ENCODE measurements at regions not wholly inside any gene's neighbourhood (a gene's known extent, or its start where the extent isn't known, plus 50 kb on each side); places are given as distances from the start of the nearest gene placed in this dataset.

- no peak for DNase-seq (ENCODE audit: low read depth in 4 of 4, low spot score in 3 of 4)
Observed at GRCh38 chr14:85421186-85421877, 108.6 kb upstream of the FLRT2 start.

- DNase-seq (ENCODE audit: low read depth in 4 of 4, low spot score in 3 of 4): no peak
Observed at GRCh38 chr14:85423889-85424288, 106.1 kb upstream of the FLRT2 start.

- no peak for DNase-seq (ENCODE audit: low read depth in 4 of 4, low spot score in 3 of 4)
Observed at GRCh38 chr14:85425507-85425906, 104.4 kb upstream of the FLRT2 start.

- no peak for DNase-seq (ENCODE audit: low read depth in 4 of 4, low spot score in 3 of 4)
Observed at GRCh38 chr14:85426068-85426935, 103.6 kb upstream of the FLRT2 start.

- DNase-seq (ENCODE audit: low read depth in 4 of 4, low spot score in 3 of 4): no peak
Observed at GRCh38 chr14:85428926-85429325, 101.0 kb upstream of the FLRT2 start.

GRCh38 chr14:85437148-85437547 lies 92.8 kb upstream of the FLRT2 start:
- no peak for DNase-seq (ENCODE audit: low read depth in 4 of 4, low spot score in 3 of 4)

GRCh38 chr14:85438001-85438400 lies 91.9 kb upstream of the FLRT2 start:
- DNase-seq (ENCODE audit: low read depth in 4 of 4, low spot score in 3 of 4): no peak

GRCh38 chr14:85438481-85438942 lies 91.4 kb upstream of the FLRT2 start:
- no peak for DNase-seq (ENCODE audit: low read depth in 4 of 4, low spot score in 3 of 4)

- DNase-seq (ENCODE audit: low read depth in 4 of 4, low spot score in 3 of 4): no peak
Observed at GRCh38 chr14:85439696-85440328, 90.1 kb upstream of the FLRT2 start.

- DNase-seq (ENCODE audit: low read depth in 4 of 4, low spot score in 3 of 4): no peak
Observed at GRCh38 chr14:85441909-85442643, 87.9 kb upstream of the FLRT2 start.

- DNase-seq (ENCODE audit: low read depth in 4 of 4, low spot score in 3 of 4): no peak
Observed at GRCh38 chr14:85442996-85443395, 86.9 kb upstream of the FLRT2 start.

- DNase-seq (ENCODE audit: low read depth in 4 of 4, low spot score in 3 of 4): peak in 2 of 4 donors; percentile 10 to 11
Observed at GRCh38 chr14:85444635-85445034, 85.3 kb upstream of the FLRT2 start.

GRCh38 chr14:85445151-85445795 lies 84.7 kb upstream of the FLRT2 start:
- no peak for DNase-seq (ENCODE audit: low read depth in 4 of 4, low spot score in 3 of 4)

- DNase-seq (ENCODE audit: low read depth in 4 of 4, low spot score in 3 of 4): no peak
Observed at GRCh38 chr14:85447883-85448282, 82.1 kb upstream of the FLRT2 start.

- no peak for DNase-seq (ENCODE audit: low read depth in 4 of 4, low spot score in 3 of 4)
Observed at GRCh38 chr14:85451421-85451820, 78.5 kb upstream of the FLRT2 start.

GRCh38 chr14:85453401-85454225 lies 76.3 kb upstream of the FLRT2 start:
- DNase-seq (ENCODE audit: low read depth in 4 of 4, low spot score in 3 of 4): no peak

GRCh38 chr14:85454226-85454813 lies 75.6 kb upstream of the FLRT2 start:
- no peak for DNase-seq (ENCODE audit: low read depth in 4 of 4, low spot score in 3 of 4)

GRCh38 chr14:85459361-85460000 lies 70.5 kb upstream of the FLRT2 start:
- no peak for DNase-seq (ENCODE audit: low read depth in 4 of 4, low spot score in 3 of 4)
